ENCODE measurements at regions not wholly inside any gene's neighbourhood (a gene's known extent, or its start where the extent isn't known, plus 50 kb on each side); places are given as distances from the start of the nearest gene placed in this dataset.

- TF ChIP-seq POLR2A (IDR thresholded peaks at IDR 0.05) (no peak), CTCF (IDR thresholded peaks at IDR 0.05) (no peak), POLR2AphosphoS5 (IDR thresholded peaks at IDR 0.05) (no peak)
These were observed 927.6 kb downstream of the GALC start for GRCh38 chr14:87065366-87065765.

Measured in breast epithelium (tissue), 3 donors.